Neural cell (in vitro differentiated cells): ENCODE measurements at regions not wholly inside any gene's neighbourhood (a gene's known extent, or its start where the extent isn't known, plus 50 kb on each side); places are given as distances from the start of the nearest gene placed in this dataset.

Experiments used
- H2AFZ ChIP-seq: fragments of 200-600, 300-800 bp; sonication (generic), shearing (Covaris generic); 2 replicates; pipeline ENCODE4 v1.6.0; 2014; ENCODE audit warnings: low read depth, mild to moderate bottlenecking, antibody characterized with exemption, low read length, moderate library complexity
- H3F3A ChIP-seq: fragments of 200-600 bp; shearing (Covaris generic); 2 replicates; pipeline ENCODE4 v1.6.1; 2016; ENCODE audit warnings: mild to moderate bottlenecking, moderate library complexity, mixed read lengths, antibody characterized with exemption, low read length; ENCODE audit not compliant: insufficient read depth, poor library complexity, severe bottlenecking
- H3K27ac ChIP-seq: fragments of 200-600, 300-800 bp; sonication (generic), shearing (Covaris generic); 2 replicates; pipeline ENCODE4 v1.5.1; 2014; ENCODE audit warnings: mild to moderate bottlenecking, low read length, moderate library complexity
- H3K27me3 ChIP-seq: fragments of 300-800, 200-600 bp; sonication (generic), shearing (Covaris generic); 2 replicates; pipeline ENCODE4 v1.6.0; 2014; ENCODE audit warnings: mild to moderate bottlenecking, low read depth, low read length, moderate library complexity; ENCODE audit not compliant: insufficient read depth
- H3K36me3 ChIP-seq: fragments of 300-800, 200-600 bp; sonication (generic), shearing (Covaris generic); 2 replicates; pipeline ENCODE4 v1.5.1; 2014; ENCODE audit warnings: mild to moderate bottlenecking, antibody characterized with exemption, low read length, moderate library complexity; ENCODE audit not compliant: insufficient read depth
- H3K4me2 ChIP-seq: fragments of 300-800, 200-600 bp; sonication (generic), shearing (Covaris generic); 2 replicates; pipeline ENCODE4 v1.6.0; 2014; ENCODE audit warnings: mild to moderate bottlenecking, low read length
- H3K4me3 ChIP-seq: fragments of 300-800, 200-600 bp; sonication (generic), shearing (Covaris generic); 2 replicates; pipeline ENCODE4 v1.5.1; 2014; ENCODE audit warnings: mild to moderate bottlenecking, low read length, moderate library complexity
- H3K79me2 ChIP-seq: fragments of 200-600 bp; shearing (Covaris generic); replicated peaks from 2 replicates; pipeline ENCODE4 v1.6.0; 2014; ENCODE audit warnings: mild to moderate bottlenecking, low read length, moderate library complexity; ENCODE audit not compliant: insufficient read depth
- H3K9ac ChIP-seq: fragments of 300-800, 200-600 bp; sonication (generic), shearing (Covaris generic); 2 replicates; pipeline ENCODE4 v1.6.1; 2016; ENCODE audit warnings: mild to moderate bottlenecking, low read length, mixed read lengths
- H3K9me2 ChIP-seq: fragments of 200-600 bp; shearing (Covaris generic); 2 replicates; pipeline ENCODE4 v1.6.1; 2016; ENCODE audit warnings: mild to moderate bottlenecking, low read length, mixed read lengths; ENCODE audit not compliant: insufficient read depth
- H3K9me3 ChIP-seq: fragments of 200-600, 300-800 bp; sonication (generic), shearing (Covaris generic); 2 replicates; pipeline ENCODE4 v1.6.1; 2016; ENCODE audit warnings: mild to moderate bottlenecking, mixed run types, low read length, moderate library complexity, mixed read lengths
- H4K20me1 ChIP-seq: fragments of 200-600 bp; shearing (Covaris generic); 2 replicates; pipeline ENCODE4 v1.6.1; 2016; ENCODE audit warnings: mild to moderate bottlenecking, mixed run types; ENCODE audit not compliant: insufficient read depth
- EP300 ChIP-seq: fragments of 450-650 bp; conservative IDR thresholded peaks from 2 replicates; pipeline ENCODE4 v1.6.1; 2014; ENCODE audit warnings: antibody characterized with exemption, mild to moderate bottlenecking, moderate library complexity; ENCODE audit not compliant: poor library complexity, severe bottlenecking
- EZH2 ChIP-seq: fragments of 200-600, 300-800 bp; shearing (Covaris generic), sonication (generic); IDR thresholded peaks from 2 replicates; pipeline ENCODE4 v1.6.1; 2014; ENCODE audit warnings: antibody characterized with exemption, low read length, borderline replicate concordance, mild to moderate bottlenecking; ENCODE audit not compliant: insufficient read depth, poor library complexity, severe bottlenecking
- MXI1 ChIP-seq: fragments of 450-650 bp; conservative IDR thresholded peaks from 2 replicates; pipeline ENCODE4 v1.6.1; 2014; ENCODE audit warnings: antibody characterized with exemption, mild to moderate bottlenecking; ENCODE audit not compliant: poor library complexity, severe bottlenecking
- POLR2AphosphoS5 ChIP-seq: IDR thresholded peaks from 2 replicates; pipeline ENCODE4 v1.6.1; 2012
- RAD21 ChIP-seq: fragments of 450-650 bp; conservative IDR thresholded peaks from 2 replicates; pipeline ENCODE4 v1.6.1; 2014; ENCODE audit warnings: antibody characterized with exemption, mild to moderate bottlenecking, moderate library complexity
- SMC3 ChIP-seq: fragments of 450-650 bp; conservative IDR thresholded peaks from 2 replicates; pipeline ENCODE4 v1.6.1; 2014; ENCODE audit warnings: antibody characterized with exemption, mild to moderate bottlenecking, moderate library complexity; ENCODE audit not compliant: poor library complexity
- TAF1 ChIP-seq: IDR thresholded peaks from 2 replicates; pipeline ENCODE4 v1.6.1; 2012; ENCODE audit warnings: low read depth
- TF ChIP-seq, protein P1 (sequence below): IDR thresholded peaks from 2 replicates; pipeline ENCODE4 v1.6.1; 2012; ENCODE audit warnings: borderline replicate concordance
- TF ChIP-seq, protein P2 (sequence below): fragments of 450-650 bp; IDR thresholded peaks from 2 replicates; pipeline ENCODE4 v1.5.1; 2014; ENCODE audit warnings: antibody characterized with exemption, mild to moderate bottlenecking, moderate library complexity; ENCODE audit not compliant: poor library complexity, severe bottlenecking

DNA sequence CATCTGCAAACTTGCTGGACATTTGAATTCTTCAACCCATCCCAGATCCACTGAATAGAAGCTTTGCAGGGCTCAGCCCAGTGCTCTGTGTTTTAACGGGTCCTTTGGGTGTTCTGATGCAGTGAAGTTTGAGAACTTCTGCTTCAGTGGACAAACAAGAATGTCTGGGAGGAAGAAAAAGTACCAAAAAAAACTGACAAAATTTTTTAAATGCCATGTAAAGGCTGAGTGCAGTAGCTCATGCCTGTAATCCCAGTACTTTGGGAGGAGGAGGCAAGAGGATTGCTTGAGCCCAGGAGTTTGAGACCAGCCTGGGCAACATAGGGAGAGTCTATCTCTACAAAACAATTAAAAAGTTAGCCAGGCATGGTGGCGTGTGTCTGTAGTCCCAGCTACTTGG lies 51.8 kb upstream of the FRMD4A start:
- Histone ChIP-seq H3K27me3 (no peaks in the 10 kb centered on the region), H3K9me3 (no peaks in the 10 kb centered on the region), H3F3A (no peaks in the 10 kb centered on the region), H3K27ac (no peak overlapping the region), H3K9me2 (no peaks in the 10 kb centered on the region), H2AFZ (no peak overlapping the region), H3K79me2 (no peaks in the 10 kb centered on the region), H3K4me3 (no peak overlapping the region), H3K9ac (no peak overlapping the region), H4K20me1 (no peaks in the 10 kb centered on the region), H3K4me2 (no peak overlapping the region), H3K36me3 (no peaks in the 10 kb centered on the region)
- TF ChIP-seq, protein P1, sequence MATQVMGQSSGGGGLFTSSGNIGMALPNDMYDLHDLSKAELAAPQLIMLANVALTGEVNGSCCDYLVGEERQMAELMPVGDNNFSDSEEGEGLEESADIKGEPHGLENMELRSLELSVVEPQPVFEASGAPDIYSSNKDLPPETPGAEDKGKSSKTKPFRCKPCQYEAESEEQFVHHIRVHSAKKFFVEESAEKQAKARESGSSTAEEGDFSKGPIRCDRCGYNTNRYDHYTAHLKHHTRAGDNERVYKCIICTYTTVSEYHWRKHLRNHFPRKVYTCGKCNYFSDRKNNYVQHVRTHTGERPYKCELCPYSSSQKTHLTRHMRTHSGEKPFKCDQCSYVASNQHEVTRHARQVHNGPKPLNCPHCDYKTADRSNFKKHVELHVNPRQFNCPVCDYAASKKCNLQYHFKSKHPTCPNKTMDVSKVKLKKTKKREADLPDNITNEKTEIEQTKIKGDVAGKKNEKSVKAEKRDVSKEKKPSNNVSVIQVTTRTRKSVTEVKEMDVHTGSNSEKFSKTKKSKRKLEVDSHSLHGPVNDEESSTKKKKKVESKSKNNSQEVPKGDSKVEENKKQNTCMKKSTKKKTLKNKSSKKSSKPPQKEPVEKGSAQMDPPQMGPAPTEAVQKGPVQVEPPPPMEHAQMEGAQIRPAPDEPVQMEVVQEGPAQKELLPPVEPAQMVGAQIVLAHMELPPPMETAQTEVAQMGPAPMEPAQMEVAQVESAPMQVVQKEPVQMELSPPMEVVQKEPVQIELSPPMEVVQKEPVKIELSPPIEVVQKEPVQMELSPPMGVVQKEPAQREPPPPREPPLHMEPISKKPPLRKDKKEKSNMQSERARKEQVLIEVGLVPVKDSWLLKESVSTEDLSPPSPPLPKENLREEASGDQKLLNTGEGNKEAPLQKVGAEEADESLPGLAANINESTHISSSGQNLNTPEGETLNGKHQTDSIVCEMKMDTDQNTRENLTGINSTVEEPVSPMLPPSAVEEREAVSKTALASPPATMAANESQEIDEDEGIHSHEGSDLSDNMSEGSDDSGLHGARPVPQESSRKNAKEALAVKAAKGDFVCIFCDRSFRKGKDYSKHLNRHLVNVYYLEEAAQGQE = no peak
- TF ChIP-seq MXI1 = no peak
- no peak for TF ChIP-seq EP300
- TF ChIP-seq, protein P2, sequence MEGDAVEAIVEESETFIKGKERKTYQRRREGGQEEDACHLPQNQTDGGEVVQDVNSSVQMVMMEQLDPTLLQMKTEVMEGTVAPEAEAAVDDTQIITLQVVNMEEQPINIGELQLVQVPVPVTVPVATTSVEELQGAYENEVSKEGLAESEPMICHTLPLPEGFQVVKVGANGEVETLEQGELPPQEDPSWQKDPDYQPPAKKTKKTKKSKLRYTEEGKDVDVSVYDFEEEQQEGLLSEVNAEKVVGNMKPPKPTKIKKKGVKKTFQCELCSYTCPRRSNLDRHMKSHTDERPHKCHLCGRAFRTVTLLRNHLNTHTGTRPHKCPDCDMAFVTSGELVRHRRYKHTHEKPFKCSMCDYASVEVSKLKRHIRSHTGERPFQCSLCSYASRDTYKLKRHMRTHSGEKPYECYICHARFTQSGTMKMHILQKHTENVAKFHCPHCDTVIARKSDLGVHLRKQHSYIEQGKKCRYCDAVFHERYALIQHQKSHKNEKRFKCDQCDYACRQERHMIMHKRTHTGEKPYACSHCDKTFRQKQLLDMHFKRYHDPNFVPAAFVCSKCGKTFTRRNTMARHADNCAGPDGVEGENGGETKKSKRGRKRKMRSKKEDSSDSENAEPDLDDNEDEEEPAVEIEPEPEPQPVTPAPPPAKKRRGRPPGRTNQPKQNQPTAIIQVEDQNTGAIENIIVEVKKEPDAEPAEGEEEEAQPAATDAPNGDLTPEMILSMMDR = no peak
- no peak for TF ChIP-seq EZH2
- no peak for TF ChIP-seq TAF1
- no peak for TF ChIP-seq RAD21
- no peak for TF ChIP-seq SMC3
- TF ChIP-seq POLR2AphosphoS5 = no peak

DNA sequence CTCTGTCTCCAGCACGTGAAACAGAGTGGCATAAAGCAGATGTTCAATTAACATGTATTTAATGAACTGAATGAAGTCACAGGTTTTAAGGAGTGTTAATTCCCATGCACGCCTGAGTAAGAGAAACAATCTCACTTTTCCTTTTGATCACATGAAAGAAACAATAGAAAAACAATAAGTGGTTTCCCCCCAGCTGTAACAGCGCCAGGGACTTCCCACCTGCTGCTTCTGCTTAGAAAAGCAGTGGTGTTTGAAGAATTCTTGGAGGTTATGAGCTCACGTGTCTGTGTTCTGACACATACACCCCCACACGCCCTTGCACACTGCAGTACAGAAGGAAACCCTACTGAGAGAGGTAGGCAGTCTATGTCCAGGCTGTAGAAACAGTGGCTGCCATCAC lies 51.3 kb upstream of the FRMD4A start:
- TF ChIP-seq POLR2AphosphoS5 (no peak), SMC3 (no peak), RAD21 (no peak), MXI1 (no peak), EP300 (no peak), EZH2 (no peak)
- TF ChIP-seq, protein P1 = no peak
- H3K9me3 ChIP-seq = no peaks in the 10 kb centered on the region
- H3K27me3 ChIP-seq = no peaks in the 10 kb centered on the region
- no peak overlapping the region for H2AFZ ChIP-seq
- H3F3A ChIP-seq = no peaks in the 10 kb centered on the region
- no peaks in the 10 kb centered on the region for H3K36me3 ChIP-seq
- H3K4me2 ChIP-seq = no peak overlapping the region
- no peaks in the 10 kb centered on the region for H3K79me2 ChIP-seq
- H3K27ac ChIP-seq = no peak overlapping the region
- H3K9ac ChIP-seq = no peak overlapping the region
- no peaks in the 10 kb centered on the region for H3K9me2 ChIP-seq
- no peak overlapping the region for H3K4me3 ChIP-seq
- no peaks in the 10 kb centered on the region for H4K20me1 ChIP-seq
